K562 (cell line): ENCODE measurements at regions not wholly inside any gene's neighbourhood (a gene's known extent, or its start where the extent isn't known, plus 50 kb on each side); places are given as distances from the start of the nearest gene placed in this dataset.

Source experiments
- ATF1 ChIP-seq, 2 experiments: fragments of 450-650 bp in 1 of 2; IDR thresholded peaks; 2 replicates each; pipeline ENCODE4 v1.6.1; 2016; ENCODE audit warnings: missing compliant biosample characterization in 1 of 2, missing genetic modification characterization in 1 of 2
- CTCF ChIP-seq, 3 experiments: IDR thresholded peaks in 2 of 3; conservative IDR thresholded peaks in 1 of 3; 2 replicates each; pipeline ENCODE4 v1.5.1; 2011 to 2012; ENCODE audit warnings: low read length in 3 of 3, mild to moderate bottlenecking in 3 of 3, control low read depth in 2 of 3, improper control_type of control experiment in 1 of 3, inconsistent platforms in 1 of 3, low read depth in 1 of 3, mixed read lengths in 1 of 3, moderate library complexity in 1 of 3; ENCODE audit not compliant: insufficient read depth in 2 of 3
- CTCFL ChIP-seq: IDR thresholded peaks from 2 replicates; pipeline ENCODE4 v1.6.1; 2011; ENCODE audit warnings: borderline replicate concordance, low read depth, mild to moderate bottlenecking, moderate library complexity, low read length; ENCODE audit not compliant: insufficient read depth, poor library complexity, severe bottlenecking
- FOXA1 ChIP-seq: fragments of 450-650 bp; IDR thresholded peaks from 2 replicates; pipeline ENCODE4 v1.6.1; 2016; ENCODE audit warnings: mild to moderate bottlenecking, borderline replicate concordance
- HDAC6 ChIP-seq: IDR thresholded peaks from 2 replicates; pipeline ENCODE4 v1.6.1; 2012; ENCODE audit warnings: low read depth, mild to moderate bottlenecking, control low read depth, inconsistent platforms, low read length, moderate library complexity
- MEF2A ChIP-seq: IDR thresholded peaks from 2 replicates; pipeline ENCODE4 v1.6.1; 2011; ENCODE audit warnings: low read depth, mild to moderate bottlenecking, low read length, moderate library complexity; ENCODE audit not compliant: control insufficient read depth
- MYNN ChIP-seq, 2 experiments: sonication (generic); formaldehyde crosslinking in 1 of 2; IDR thresholded peaks; 2 replicates each; pipeline versions ENCODE4 v1.5.0 to v1.6.1; 2016 to 2020; ENCODE audit warnings: antibody characterized with exemption in 1 of 2, missing genetic modification reagents in 1 of 2
- OTX1 ChIP-seq: fragments of 450-650 bp; formaldehyde crosslinking; IDR thresholded peaks from 2 replicates; pipeline ENCODE4 v1.4.0; 2022; ENCODE audit warnings: mild to moderate bottlenecking
- RAD21 ChIP-seq, 2 experiments: fragments of 250-450 bp in 1 of 2; fragments of 450-650 bp in 1 of 2; sonication (Bioruptor Pico) in 1 of 2; formaldehyde crosslinking in 1 of 2; IDR thresholded peaks in 1 of 2; conservative IDR thresholded peaks in 1 of 2; 2 replicates each; pipeline versions ENCODE4 v1.4.0 to v1.8.0; 2020 to 2022; ENCODE audit warnings: mild to moderate bottlenecking in 2 of 2, moderate library complexity in 1 of 2
- RB1 ChIP-seq: fragments of 450-650 bp; IDR thresholded peaks from 2 replicates; pipeline ENCODE4 v1.6.1; 2017; ENCODE audit warnings: low read depth, mild to moderate bottlenecking
- SAP30 ChIP-seq: fragments of 200-600 bp; sonication (generic); IDR thresholded peaks from 2 replicates; pipeline ENCODE4 v1.6.1; 2012; ENCODE audit warnings: borderline replicate concordance, low read depth, mild to moderate bottlenecking, moderate library complexity, low read length, control low read depth, inconsistent platforms; ENCODE audit not compliant: insufficient read depth, poor library complexity, severe bottlenecking
- ZNF384 ChIP-seq: IDR thresholded peaks from 2 replicates; pipeline ENCODE4 v1.6.1; 2012; ENCODE audit warnings: low read depth, low read length, improper control_type of control experiment

GRCh38 chr2:187920511-187920910 is 366.3 kb upstream of the TFPI start:
- TF ChIP-seq CTCF (IDR thresholded peaks at IDR 0.05 in 2 of 3, conservative IDR thresholded peaks at IDR 0.05 in 1 of 3; ENCODE audit: insufficient read depth in 2 of 3, low read depth in 1 of 3, low read length in 3 of 3) (no peak), SAP30 (no peak), MEF2A (no peak), HDAC6 (no peak), MYNN (IDR thresholded peaks at IDR 0.05) (no peak), MYNN (CRISPR knock-in tag; IDR thresholded peaks at IDR 0.05) (no peak), ATF1 (CRISPR knock-in tag; IDR thresholded peaks at IDR 0.05) (no peak), ATF1 (tag; IDR thresholded peaks at IDR 0.05) (no peak), ZNF384 (no peak), RB1 (no peak), FOXA1 (no peak), CTCFL (no peak), RAD21 (CRISPR knock-in tag; conservative IDR thresholded peaks at IDR 0.05 in 1 of 2, IDR thresholded peaks at IDR 0.05 in 1 of 2) (no peak), OTX1 (CRISPR knock-in tag) (no peak)
